NT2/D1 (cell line): ENCODE measurements at regions not wholly inside any gene's neighbourhood (a gene's known extent, or its start where the extent isn't known, plus 50 kb on each side); places are given as distances from the start of the nearest gene placed in this dataset.

Experiments used
- YY1 ChIP-seq: IDR thresholded peaks from 2 replicates; pipeline ENCODE4 v1.6.1; 2011; ENCODE audit not compliant: insufficient read length, insufficient read depth
- ZNF274 ChIP-seq: IDR thresholded peaks from 2 replicates; pipeline ENCODE4 v1.6.1; 2011; ENCODE audit warnings: mild to moderate bottlenecking, low read depth, low read length

- TF ChIP-seq YY1 (no peak), ZNF274 (no peak)
These were observed 290.4 kb upstream of the TBL1XR1 start for GRCh38 chr3:177487635-177488186.
